ENCODE measurements at regions not wholly inside any gene's neighbourhood (a gene's known extent, or its start where the extent isn't known, plus 50 kb on each side); places are given as distances from the start of the nearest gene placed in this dataset.

DNA sequence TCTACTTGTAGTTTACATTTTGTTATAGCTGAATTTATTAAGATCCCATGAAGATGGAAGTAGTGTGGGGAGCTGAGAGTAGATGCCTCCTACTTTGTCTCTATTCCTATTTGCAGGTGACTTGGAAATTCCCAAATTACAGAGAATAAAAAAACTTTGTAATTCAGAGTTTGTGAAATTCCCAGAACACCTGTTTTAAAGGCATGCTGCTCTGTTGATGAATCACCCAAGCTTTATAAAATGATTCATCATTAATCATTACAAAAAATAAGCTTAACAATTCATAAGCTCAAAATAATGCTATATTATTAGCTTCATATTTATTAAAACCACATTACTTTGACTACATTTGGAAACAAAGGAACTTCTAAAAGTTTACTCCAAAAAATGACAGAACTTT lies 856.3 kb downstream of the RPA4 start:
- H4K20me1 ChIP-seq (ENCODE audit: low read length): no peaks in the 10 kb centered on the region

DNA sequence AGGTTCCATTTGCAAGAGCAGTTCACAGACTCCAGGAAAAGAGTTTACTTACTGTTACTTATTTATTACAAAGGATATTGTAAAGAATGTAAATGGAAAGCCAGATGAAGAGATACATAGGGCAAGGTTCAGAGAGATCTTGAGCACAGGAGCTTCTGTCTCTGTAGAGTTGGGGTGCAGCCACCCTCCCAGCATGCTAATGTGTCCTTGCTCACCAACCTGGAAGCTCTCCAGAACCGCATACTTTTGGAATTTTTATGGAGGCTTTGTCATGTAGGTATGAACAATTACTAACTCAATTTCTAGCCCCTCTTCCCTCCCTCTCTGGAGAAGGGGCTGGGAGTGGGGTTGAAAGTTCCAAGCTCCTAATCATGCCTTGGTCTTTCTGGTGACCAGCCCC lies 857.2 kb downstream of the RPA4 start:
- TF ChIP-seq, protein P1, sequence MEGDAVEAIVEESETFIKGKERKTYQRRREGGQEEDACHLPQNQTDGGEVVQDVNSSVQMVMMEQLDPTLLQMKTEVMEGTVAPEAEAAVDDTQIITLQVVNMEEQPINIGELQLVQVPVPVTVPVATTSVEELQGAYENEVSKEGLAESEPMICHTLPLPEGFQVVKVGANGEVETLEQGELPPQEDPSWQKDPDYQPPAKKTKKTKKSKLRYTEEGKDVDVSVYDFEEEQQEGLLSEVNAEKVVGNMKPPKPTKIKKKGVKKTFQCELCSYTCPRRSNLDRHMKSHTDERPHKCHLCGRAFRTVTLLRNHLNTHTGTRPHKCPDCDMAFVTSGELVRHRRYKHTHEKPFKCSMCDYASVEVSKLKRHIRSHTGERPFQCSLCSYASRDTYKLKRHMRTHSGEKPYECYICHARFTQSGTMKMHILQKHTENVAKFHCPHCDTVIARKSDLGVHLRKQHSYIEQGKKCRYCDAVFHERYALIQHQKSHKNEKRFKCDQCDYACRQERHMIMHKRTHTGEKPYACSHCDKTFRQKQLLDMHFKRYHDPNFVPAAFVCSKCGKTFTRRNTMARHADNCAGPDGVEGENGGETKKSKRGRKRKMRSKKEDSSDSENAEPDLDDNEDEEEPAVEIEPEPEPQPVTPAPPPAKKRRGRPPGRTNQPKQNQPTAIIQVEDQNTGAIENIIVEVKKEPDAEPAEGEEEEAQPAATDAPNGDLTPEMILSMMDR (conservative IDR thresholded peaks at IDR 0.05; ENCODE audit: low read depth, low read length): no peak
- TF ChIP-seq EZH2phosphoT487 (IDR thresholded peaks at IDR 0.05; ENCODE audit: borderline replicate concordance, low read length) (no peak), EZH2 (IDR thresholded peaks at IDR 0.05; ENCODE audit: low read length, unreplicated experiment) (no peak)
- Histone ChIP-seq H3K4me1 (ENCODE audit: insufficient read depth, low read length) (peaks cover 38% of the 10 kb centered on the region), H4K20me1 (ENCODE audit: low read length) (no peaks in the 10 kb centered on the region), H3F3A (ENCODE audit: low read length, unreplicated experiment) (peaks cover 7% of the 10 kb centered on the region), H3K9ac (ENCODE audit: low read length) (no peak overlapping the region), H2AFZ (ENCODE audit: low read length) (no peak overlapping the region), H3K79me2 (ENCODE audit: low read length) (no peaks in the 10 kb centered on the region), H3K9me2 (replicated peaks; ENCODE audit: low read length) (no peaks in the 10 kb centered on the region), H3K36me3 (ENCODE audit: low read depth, low read length) (no peaks in the 10 kb centered on the region), H3K27ac (ENCODE audit: low read length) (peak overlapping the region; percentile 84), H3K4me3 (ENCODE audit: low read length) (peak overlapping the region; percentile 21; the same call in 1 of the 2 replicates), H3K4me2 (ENCODE audit: low read length) (peak overlapping the region; percentile 74), H3K27me3 (ENCODE audit: low read length) (no peaks in the 10 kb centered on the region), H3K9me3 (ENCODE audit: low read length) (no peaks in the 10 kb centered on the region)
- intact Hi-C loops (cut with micrococcal nuclease): no loop called here
- DNase-seq (peak; percentile 85), ATAC-seq (peak; percentile 70)
- ChIA-PET POLR2A (ENCODE audit: unreplicated experiment) (no interaction called here), CTCF (no interaction called here)
- no TSS peak for BruUV-seq (replicated peaks)

More for the DNA sequence above, 856.3 kb downstream of the RPA4 start:
- DNase-seq: peak; percentile 72
- Histone ChIP-seq H3K27ac (ENCODE audit: low read length) (peak overlapping the region; percentile 84), H3K36me3 (ENCODE audit: low read depth, low read length) (no peaks in the 10 kb centered on the region), H3K9me3 (ENCODE audit: low read length) (no peaks in the 10 kb centered on the region), H3F3A (ENCODE audit: low read length, unreplicated experiment) (peaks cover 7% of the 10 kb centered on the region), H3K27me3 (ENCODE audit: low read length) (no peaks in the 10 kb centered on the region), H3K4me3 (ENCODE audit: low read length) (peak overlapping the region; percentile 21; the same call in 1 of the 2 replicates), H3K79me2 (ENCODE audit: low read length) (no peaks in the 10 kb centered on the region), H3K4me2 (ENCODE audit: low read length) (peak overlapping the region; percentile 74), H3K9me2 (replicated peaks; ENCODE audit: low read length) (no peaks in the 10 kb centered on the region), H2AFZ (ENCODE audit: low read length) (no peak overlapping the region), H3K9ac (ENCODE audit: low read length) (no peak overlapping the region), H3K4me1 (ENCODE audit: insufficient read depth, low read length) (peaks cover 38% of the 10 kb centered on the region)
- TF ChIP-seq, protein P1 (conservative IDR thresholded peaks at IDR 0.05; ENCODE audit: low read depth, low read length): no peak
- TF ChIP-seq EZH2phosphoT487 (IDR thresholded peaks at IDR 0.05; ENCODE audit: borderline replicate concordance, low read length) (no peak), EZH2 (IDR thresholded peaks at IDR 0.05; ENCODE audit: low read length, unreplicated experiment) (no peak)
- ChIA-PET POLR2A (ENCODE audit: unreplicated experiment) (interaction anchor here (0.7 kb wide), 1 partner anchor 345 kb away, joined by 5 read pairs; no protein-coding TSS in a partner anchor), CTCF (no interaction called here)
- ATAC-seq: peak; percentile 75
- BruUV-seq (replicated peaks): no TSS peak
- intact Hi-C loops (cut with micrococcal nuclease): no loop called here

DNA sequence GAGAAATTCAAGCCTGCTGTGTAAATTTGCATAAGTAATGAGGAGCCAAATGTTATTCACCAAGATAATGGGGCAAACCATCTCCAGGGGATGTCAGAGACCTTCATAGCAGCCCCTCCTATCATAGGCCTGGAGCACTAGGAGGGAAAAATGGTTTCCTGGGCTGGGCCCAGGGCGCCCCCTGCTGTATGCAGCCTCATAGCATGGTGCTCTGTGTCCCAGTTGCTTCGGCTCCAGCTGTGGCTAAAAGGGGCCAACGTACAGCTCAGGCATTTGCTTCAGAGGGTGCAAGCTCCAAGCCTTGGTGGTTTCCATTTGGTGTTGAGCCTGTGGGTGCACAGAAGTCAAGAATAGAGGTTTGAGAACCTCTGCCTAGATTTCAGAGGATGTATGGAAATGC lies 859.3 kb downstream of the RPA4 start:
- Histone ChIP-seq H3F3A (ENCODE audit: low read length, unreplicated experiment) (peaks cover 7% of the 10 kb centered on the region), H3K79me2 (ENCODE audit: low read length) (no peaks in the 10 kb centered on the region), H3K9me3 (ENCODE audit: low read length) (no peaks in the 10 kb centered on the region), H3K4me1 (ENCODE audit: insufficient read depth, low read length) (peaks cover 38% of the 10 kb centered on the region), H3K4me3 (ENCODE audit: low read length) (no peak overlapping the region), H3K36me3 (ENCODE audit: low read depth, low read length) (no peaks in the 10 kb centered on the region), H2AFZ (ENCODE audit: low read length) (no peak overlapping the region), H3K27me3 (ENCODE audit: low read length) (no peaks in the 10 kb centered on the region), H3K9me2 (replicated peaks; ENCODE audit: low read length) (no peaks in the 10 kb centered on the region), H3K4me2 (ENCODE audit: low read length) (no peak overlapping the region), H3K9ac (ENCODE audit: low read length) (no peak overlapping the region), H3K27ac (ENCODE audit: low read length) (no peak overlapping the region), H4K20me1 (ENCODE audit: low read length) (no peaks in the 10 kb centered on the region)
- intact Hi-C loops (cut with micrococcal nuclease): no loop called here
- DNase-seq: no peak
- no peak for ATAC-seq
- CTCF ChIA-PET: no interaction called here
- POLR2A ChIA-PET (ENCODE audit: unreplicated experiment): no interaction called here
- TF ChIP-seq EZH2 (IDR thresholded peaks at IDR 0.05; ENCODE audit: low read length, unreplicated experiment) (no peak), EZH2phosphoT487 (IDR thresholded peaks at IDR 0.05; ENCODE audit: borderline replicate concordance, low read length) (no peak)
- TF ChIP-seq, protein P1 (conservative IDR thresholded peaks at IDR 0.05; ENCODE audit: low read depth, low read length): no peak
- no TSS peak for BruUV-seq (replicated peaks)
